ENCODE measurements at regions not wholly inside any gene's neighbourhood (a gene's known extent, or its start where the extent isn't known, plus 50 kb on each side); places are given as distances from the start of the nearest gene placed in this dataset.

- DNase-seq = no peak
These were observed 53.0 kb upstream of the RAB18 start for GRCh38 chr10:27451054-27451453.

GRCh38 chr10:27450225-27450624, 53.9 kb upstream of the RAB18 start:
- DNase-seq = no peak

GRCh38 chr10:27449571-27449970, 54.5 kb upstream of the RAB18 start:
- no peak for DNase-seq

- no peak for DNase-seq
These were observed 55.2 kb upstream of the RAB18 start for GRCh38 chr10:27448921-27449320.

GRCh38 chr10:27447540-27447939, 56.6 kb upstream of the RAB18 start:
- no peak for DNase-seq

- no peak for DNase-seq
These were observed 57.8 kb upstream of the RAB18 start for GRCh38 chr10:27446091-27446918.

- DNase-seq = no peak
These were observed 59.0 kb upstream of the RAB18 start for GRCh38 chr10:27445070-27445469.

- no peak for DNase-seq
These were observed 63.6 kb upstream of the RAB18 start for GRCh38 chr10:27440478-27440877.

- DNase-seq = no peak
These were observed 64.1 kb upstream of the RAB18 start for GRCh38 chr10:27440021-27440420.

GRCh38 chr10:27439101-27439500, 65.0 kb upstream of the RAB18 start:
- DNase-seq = no peak

- DNase-seq = no peak
These were observed 66.3 kb upstream of the RAB18 start for GRCh38 chr10:27437775-27438174.

GRCh38 chr10:27436710-27437109, 67.4 kb upstream of the RAB18 start:
- DNase-seq = no peak

- no peak for DNase-seq
These were observed 70.1 kb upstream of the RAB18 start for GRCh38 chr10:27433976-27434375.

- DNase-seq = no peak
These were observed 77.1 kb upstream of the RAB18 start for GRCh38 chr10:27426948-27427467.

GRCh38 chr10:27413831-27414348, 90.2 kb upstream of the RAB18 start:
- DNase-seq = no peak

- no peak for DNase-seq
These were observed 90.7 kb upstream of the RAB18 start for GRCh38 chr10:27413387-27413786.

- no peak for DNase-seq
These were observed 94.0 kb upstream of the RAB18 start for GRCh38 chr10:27410153-27410552.

- no peak for DNase-seq
These were observed 96.8 kb upstream of the RAB18 start for GRCh38 chr10:27407271-27407670.

- no peak for DNase-seq
These were observed 104.2 kb upstream of the RAB18 start for GRCh38 chr10:27399871-27400270.

- no peak for DNase-seq
These were observed 110.1 kb upstream of the RAB18 start for GRCh38 chr10:27393961-27394360.

- no peak for DNase-seq
These were observed 111.5 kb upstream of the RAB18 start for GRCh38 chr10:27392606-27393005.

GRCh38 chr10:27391916-27392315, 112.2 kb upstream of the RAB18 start:
- no peak for DNase-seq

- no peak for DNase-seq
These were observed 112.8 kb upstream of the RAB18 start for GRCh38 chr10:27391325-27391724.

- no peak for DNase-seq
These were observed 113.4 kb upstream of the RAB18 start for GRCh38 chr10:27390681-27391080.
